HepG2 (cell line): ENCODE measurements at regions not wholly inside any gene's neighbourhood (a gene's known extent, or its start where the extent isn't known, plus 50 kb on each side); places are given as distances from the start of the nearest gene placed in this dataset.

Source experiments
- CHCHD3 ChIP-seq: sonication (generic); formaldehyde crosslinking; IDR thresholded peaks from 2 replicates; pipeline ENCODE4 v1.8.0; 2022; ENCODE audit warnings: mild to moderate bottlenecking, missing genetic modification reagents, moderate library complexity
- ELF4 ChIP-seq: sonication (generic); formaldehyde crosslinking; IDR thresholded peaks from 2 replicates; pipeline ENCODE4 v1.5.0; 2020; ENCODE audit warnings: missing genetic modification reagents, mild to moderate bottlenecking, moderate library complexity, borderline replicate concordance
- FOXK1 ChIP-seq: sonication (generic); formaldehyde crosslinking; IDR thresholded peaks from 2 replicates; pipeline ENCODE4 v1.4.0; 2020; ENCODE audit warnings: low read depth, missing genetic modification reagents, borderline replicate concordance
- FOXP1 ChIP-seq, 2 experiments: fragments of 450-650 bp in 1 of 2; IDR thresholded peaks; 2 replicates each; pipeline ENCODE4 v1.6.1; 2017 to 2018; ENCODE audit warnings: antibody characterized with exemption in 1 of 2
- GPN1 ChIP-seq: sonication (generic); formaldehyde crosslinking; IDR thresholded peaks from 2 replicates; pipeline ENCODE4 v1.5.1; 2020; ENCODE audit warnings: missing genetic modification reagents, borderline replicate concordance
- HOXA9 ChIP-seq: sonication (generic); formaldehyde crosslinking; IDR thresholded peaks from 2 replicates; pipeline ENCODE4 v1.8.1; 2022; ENCODE audit warnings: missing genetic modification reagents, mild to moderate bottlenecking, moderate library complexity, borderline replicate concordance
- KLF6 ChIP-seq: IDR thresholded peaks from 2 replicates; pipeline ENCODE4 v1.8.0; 2016; ENCODE audit warnings: missing biosample characterization, missing genetic modification reagents
- MAZ ChIP-seq, 2 experiments: sonication (generic) in 1 of 2; formaldehyde crosslinking in 1 of 2; IDR thresholded peaks; 2 replicates each; pipeline versions ENCODE4 v1.5.0 to v1.6.1; 2012 to 2020; ENCODE audit warnings: low read depth in 2 of 2, mild to moderate bottlenecking in 2 of 2, borderline replicate concordance in 1 of 2, improper control_type of control experiment in 1 of 2, low read length in 1 of 2, missing genetic modification reagents in 1 of 2, moderate library complexity in 1 of 2
- RFXAP ChIP-seq: sonication (generic); formaldehyde crosslinking; IDR thresholded peaks from 2 replicates; pipeline ENCODE4 v1.4.0; 2020; ENCODE audit warnings: missing genetic modification reagents, borderline replicate concordance
- SKI ChIP-seq: fragments of 450-650 bp; IDR thresholded peaks from one replicate; pipeline ENCODE4 v1.6.1; 2018; ENCODE audit warnings: mild to moderate bottlenecking; ENCODE audit not compliant: partially characterized antibody
- SSRP1 ChIP-seq: IDR thresholded peaks from 2 replicates; pipeline ENCODE4 v1.6.1; 2016; ENCODE audit warnings: control low read depth
- SYNCRIP ChIP-seq: fragments of 200-400 bp; formaldehyde crosslinking; IDR thresholded peaks from 2 replicates; pipeline ENCODE4 v1.6.1; 2018; ENCODE audit warnings: mild to moderate bottlenecking, low read depth, low read length; ENCODE audit not compliant: insufficient read depth
- TMF1 ChIP-seq: sonication (generic); formaldehyde crosslinking; IDR thresholded peaks from 2 replicates; pipeline ENCODE4 v1.8.1; 2022; ENCODE audit warnings: low read depth, missing genetic modification reagents
- ZNF570 ChIP-seq: sonication (generic); formaldehyde crosslinking; IDR thresholded peaks from 2 replicates; pipeline ENCODE4 v1.4.0; 2020; ENCODE audit warnings: mild to moderate bottlenecking, missing genetic modification reagents, borderline replicate concordance
- ZNF660 ChIP-seq: sonication (generic); formaldehyde crosslinking; IDR thresholded peaks from 2 replicates; pipeline ENCODE4 v1.5.1; 2020; ENCODE audit warnings: mild to moderate bottlenecking, low read depth, missing genetic modification reagents, borderline replicate concordance
- ZNF777 ChIP-seq: sonication (generic); formaldehyde crosslinking; IDR thresholded peaks from 2 replicates; pipeline ENCODE4 v1.4.0; 2020; ENCODE audit warnings: missing genetic modification reagents
- TF ChIP-seq, protein P1 (sequence below): sonication (generic); formaldehyde crosslinking; IDR thresholded peaks from 2 replicates; pipeline ENCODE4 v1.4.0; 2020; ENCODE audit warnings: missing genetic modification reagents, borderline replicate concordance
- TF ChIP-seq, protein P2 (sequence below), 2 experiments: sonication (generic) in 1 of 2; formaldehyde crosslinking in 1 of 2; IDR thresholded peaks; 2 replicates each; pipeline versions ENCODE4 v1.5.1 to v1.6.1; 2011 to 2020; ENCODE audit warnings: borderline replicate concordance in 1 of 2, low read depth in 1 of 2, low read length in 1 of 2, mild to moderate bottlenecking in 1 of 2, missing genetic modification reagents in 1 of 2, moderate library complexity in 1 of 2
- TF ChIP-seq, protein P3 (sequence below): sonication (generic); formaldehyde crosslinking; conservative IDR thresholded peaks from 2 replicates; pipeline ENCODE4 v1.4.0; 2020; ENCODE audit warnings: missing genetic modification reagents
- TF ChIP-seq, protein P4 (sequence below): sonication (generic); formaldehyde crosslinking; IDR thresholded peaks from 2 replicates; pipeline ENCODE4 v1.5.1; 2020; ENCODE audit warnings: missing genetic modification reagents, mild to moderate bottlenecking, borderline replicate concordance

DNA sequence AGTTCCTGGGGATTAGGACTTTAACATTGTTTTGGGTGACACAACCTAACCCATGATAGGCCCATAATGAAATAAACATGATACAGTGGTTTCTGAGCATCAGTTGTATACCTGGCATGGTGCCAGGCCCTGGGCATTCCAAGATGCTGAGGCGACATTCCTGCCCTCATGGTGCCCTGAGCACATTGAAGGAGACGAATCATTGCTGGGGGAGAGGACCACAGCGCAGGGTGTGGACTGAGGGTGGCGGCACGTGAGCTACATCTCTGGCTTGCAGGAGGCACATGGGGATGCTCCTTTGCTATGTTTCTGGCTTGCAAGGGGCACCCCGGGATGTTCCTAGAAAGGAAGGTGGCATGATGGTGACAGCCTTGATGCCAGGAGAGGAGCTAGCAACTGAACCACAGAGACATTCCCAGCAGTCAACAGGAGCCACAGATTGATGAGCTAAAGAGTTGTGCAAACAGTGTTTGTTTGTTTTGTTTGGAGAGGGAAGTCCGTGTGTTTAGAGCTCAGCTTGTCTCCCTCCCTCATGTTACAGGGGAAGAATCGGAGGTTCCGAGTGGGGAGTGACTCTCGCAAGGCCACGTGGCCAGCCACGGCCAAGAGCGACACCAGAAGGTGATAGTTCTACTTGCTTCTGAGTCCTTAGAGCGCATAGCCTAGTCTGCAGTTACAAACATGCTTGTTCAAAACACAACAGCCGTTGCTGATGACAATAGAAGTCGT is 106.4 kb downstream of the MIAT start (continued):
- no peak for TF ChIP-seq MAZ (IDR thresholded peaks at IDR 0.05; ENCODE audit: borderline replicate concordance, low read depth, low read length)
- TF ChIP-seq MAZ (CRISPR knock-in tag; IDR thresholded peaks at IDR 0.05; ENCODE audit: low read depth) = no peak
- no peak for TF ChIP-seq TMF1 (CRISPR knock-in tag)
- TF ChIP-seq CHCHD3 (CRISPR knock-in tag) = no peak
- TF ChIP-seq SSRP1 = no peak
- TF ChIP-seq ELF4 = no peak
- no peak for TF ChIP-seq GPN1 (CRISPR knock-in tag)
- no peak for TF ChIP-seq SYNCRIP
- no peak for TF ChIP-seq ZNF570 (CRISPR knock-in tag)
- TF ChIP-seq, protein P1, sequence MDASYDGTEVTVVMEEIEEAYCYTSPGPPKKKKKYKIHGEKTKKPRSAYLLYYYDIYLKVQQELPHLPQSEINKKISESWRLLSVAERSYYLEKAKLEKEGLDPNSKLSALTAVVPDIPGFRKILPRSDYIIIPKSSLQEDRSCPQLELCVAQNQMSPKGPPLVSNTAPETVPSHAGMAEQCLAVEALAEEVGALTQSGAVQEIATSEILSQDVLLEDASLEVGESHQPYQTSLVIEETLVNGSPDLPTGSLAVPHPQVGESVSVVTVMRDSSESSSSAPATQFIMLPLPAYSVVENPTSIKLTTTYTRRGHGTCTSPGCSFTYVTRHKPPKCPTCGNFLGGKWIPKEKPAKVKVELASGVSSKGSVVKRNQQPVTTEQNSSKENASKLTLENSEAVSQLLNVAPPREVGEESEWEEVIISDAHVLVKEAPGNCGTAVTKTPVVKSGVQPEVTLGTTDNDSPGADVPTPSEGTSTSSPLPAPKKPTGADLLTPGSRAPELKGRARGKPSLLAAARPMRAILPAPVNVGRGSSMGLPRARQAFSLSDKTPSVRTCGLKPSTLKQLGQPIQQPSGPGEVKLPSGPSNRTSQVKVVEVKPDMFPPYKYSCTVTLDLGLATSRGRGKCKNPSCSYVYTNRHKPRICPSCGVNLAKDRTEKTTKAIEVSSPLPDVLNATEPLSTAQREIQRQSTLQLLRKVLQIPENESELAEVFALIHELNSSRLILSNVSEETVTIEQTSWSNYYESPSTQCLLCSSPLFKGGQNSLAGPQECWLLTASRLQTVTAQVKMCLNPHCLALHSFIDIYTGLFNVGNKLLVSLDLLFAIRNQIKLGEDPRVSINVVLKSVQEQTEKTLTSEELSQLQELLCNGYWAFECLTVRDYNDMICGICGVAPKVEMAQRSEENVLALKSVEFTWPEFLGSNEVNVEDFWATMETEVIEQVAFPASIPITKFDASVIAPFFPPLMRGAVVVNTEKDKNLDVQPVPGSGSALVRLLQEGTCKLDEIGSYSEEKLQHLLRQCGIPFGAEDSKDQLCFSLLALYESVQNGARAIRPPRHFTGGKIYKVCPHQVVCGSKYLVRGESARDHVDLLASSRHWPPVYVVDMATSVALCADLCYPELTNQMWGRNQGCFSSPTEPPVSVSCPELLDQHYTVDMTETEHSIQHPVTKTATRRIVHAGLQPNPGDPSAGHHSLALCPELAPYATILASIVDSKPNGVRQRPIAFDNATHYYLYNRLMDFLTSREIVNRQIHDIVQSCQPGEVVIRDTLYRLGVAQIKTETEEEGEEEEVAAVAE = no peak
- peak; percentile 54; the same call in 1 of the 2 replicates for TF ChIP-seq FOXK1 (CRISPR knock-in tag)
- no peak for TF ChIP-seq KLF6 (CRISPR knock-in tag)
- no peak for TF ChIP-seq ZNF660 (CRISPR knock-in tag)
- no peak for TF ChIP-seq SKI
- TF ChIP-seq, protein P2, sequence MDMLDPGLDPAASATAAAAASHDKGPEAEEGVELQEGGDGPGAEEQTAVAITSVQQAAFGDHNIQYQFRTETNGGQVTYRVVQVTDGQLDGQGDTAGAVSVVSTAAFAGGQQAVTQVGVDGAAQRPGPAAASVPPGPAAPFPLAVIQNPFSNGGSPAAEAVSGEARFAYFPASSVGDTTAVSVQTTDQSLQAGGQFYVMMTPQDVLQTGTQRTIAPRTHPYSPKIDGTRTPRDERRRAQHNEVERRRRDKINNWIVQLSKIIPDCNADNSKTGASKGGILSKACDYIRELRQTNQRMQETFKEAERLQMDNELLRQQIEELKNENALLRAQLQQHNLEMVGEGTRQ (IDR thresholded peaks at IDR 0.05; ENCODE audit: low read depth, low read length) = peak; percentile 60; the same call in 1 of the 2 replicates
- TF ChIP-seq, protein P2 (CRISPR knock-in tag; IDR thresholded peaks at IDR 0.05; ENCODE audit: borderline replicate concordance) = peak; percentile 49; the same call in 1 of the 2 replicates
- TF ChIP-seq HOXA9 (CRISPR knock-in tag) = no peak
- no peak for TF ChIP-seq FOXP1 (IDR thresholded peaks at IDR 0.05)
- TF ChIP-seq FOXP1 (CRISPR knock-in tag; IDR thresholded peaks at IDR 0.05) = peak; percentile 83
- TF ChIP-seq, protein P3, sequence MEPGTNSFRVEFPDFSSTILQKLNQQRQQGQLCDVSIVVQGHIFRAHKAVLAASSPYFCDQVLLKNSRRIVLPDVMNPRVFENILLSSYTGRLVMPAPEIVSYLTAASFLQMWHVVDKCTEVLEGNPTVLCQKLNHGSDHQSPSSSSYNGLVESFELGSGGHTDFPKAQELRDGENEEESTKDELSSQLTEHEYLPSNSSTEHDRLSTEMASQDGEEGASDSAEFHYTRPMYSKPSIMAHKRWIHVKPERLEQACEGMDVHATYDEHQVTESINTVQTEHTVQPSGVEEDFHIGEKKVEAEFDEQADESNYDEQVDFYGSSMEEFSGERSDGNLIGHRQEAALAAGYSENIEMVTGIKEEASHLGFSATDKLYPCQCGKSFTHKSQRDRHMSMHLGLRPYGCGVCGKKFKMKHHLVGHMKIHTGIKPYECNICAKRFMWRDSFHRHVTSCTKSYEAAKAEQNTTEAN (CRISPR knock-in tag) = no peak
- TF ChIP-seq, protein P4, sequence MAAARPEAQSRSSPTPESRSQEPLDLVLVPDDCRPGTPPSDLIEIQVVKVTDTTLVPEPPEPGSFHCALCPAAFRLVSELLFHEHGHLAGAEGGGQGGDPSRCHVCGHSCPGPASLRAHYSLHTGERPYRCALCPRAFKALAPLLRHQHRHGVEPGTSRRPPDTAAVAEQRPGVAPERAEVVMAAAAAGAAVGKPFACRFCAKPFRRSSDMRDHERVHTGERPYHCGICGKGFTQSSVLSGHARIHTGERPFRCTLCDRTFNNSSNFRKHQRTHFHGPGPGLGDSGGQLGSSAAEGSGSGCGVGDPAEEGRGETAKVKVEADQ (CRISPR knock-in tag) = no peak
- TF ChIP-seq RFXAP (CRISPR knock-in tag) = no peak
- no peak for TF ChIP-seq ZNF777 (CRISPR knock-in tag)
